GDM1 (cell line): ENCODE measurements at regions not wholly inside any gene's neighbourhood (a gene's known extent, or its start where the extent isn't known, plus 50 kb on each side); places are given as distances from the start of the nearest gene placed in this dataset.
"Not testable (repeated sequence)": the region's sequence is repeated elsewhere in the genome, so short reads cannot be mapped to it uniquely, and the experiment has no call there.

ENCODE experiments used
- DNase-seq: peaks from one replicate; lab custom pipeline; 2025; lab: John Stamatoyannopoulos, UW

GRCh38 chr18:35827275-35827902 lies 145.1 kb upstream of the RMP24 start:
- DNase-seq: no peak

- no peak for DNase-seq
Observed at GRCh38 chr18:35827903-35828275, 144.6 kb upstream of the RMP24 start.

GRCh38 chr18:35828591-35828990 lies 143.9 kb upstream of the RMP24 start:
- DNase-seq: no peak

- no peak for DNase-seq
Observed at GRCh38 chr18:35835366-35835765, 137.1 kb upstream of the RMP24 start.

GRCh38 chr18:35835833-35836232 lies 136.6 kb upstream of the RMP24 start:
- no peak for DNase-seq

GRCh38 chr18:35836932-35837331 lies 135.5 kb upstream of the RMP24 start:
- DNase-seq: no peak

- DNase-seq: no peak
Observed at GRCh38 chr18:35837922-35838496, 134.5 kb upstream of the RMP24 start.

- no peak for DNase-seq
Observed at GRCh38 chr18:35841283-35841682, 131.2 kb upstream of the RMP24 start.

- DNase-seq: no peak
Observed at GRCh38 chr18:35842536-35842935, 129.9 kb upstream of the RMP24 start.

GRCh38 chr18:35848321-35848720 lies 124.2 kb upstream of the RMP24 start:
- not testable (repeated sequence) for DNase-seq

- not testable (repeated sequence) for DNase-seq
Observed at GRCh38 chr18:35849241-35849640, 123.2 kb upstream of the RMP24 start.

GRCh38 chr18:35851286-35851970 lies 121.1 kb upstream of the RMP24 start:
- no peak for DNase-seq

- DNase-seq: no peak
Observed at GRCh38 chr18:35852786-35853185, 119.7 kb upstream of the RMP24 start.

GRCh38 chr18:35854095-35854494 lies 118.4 kb upstream of the RMP24 start:
- no peak for DNase-seq

- DNase-seq: no peak
Observed at GRCh38 chr18:35856178-35856577, 116.3 kb upstream of the RMP24 start.

- not testable (repeated sequence) for DNase-seq
Observed at GRCh38 chr18:35856721-35857120, 115.8 kb upstream of the RMP24 start.

GRCh38 chr18:35857581-35857980 lies 114.9 kb upstream of the RMP24 start:
- not testable (repeated sequence) for DNase-seq

GRCh38 chr18:35861367-35862118 lies 110.9 kb upstream of the RMP24 start:
- no peak for DNase-seq

- DNase-seq: peak; percentile 11
Observed at GRCh38 chr18:35862119-35862640, 110.3 kb upstream of the RMP24 start.

GRCh38 chr18:35864916-35865315 lies 107.6 kb upstream of the RMP24 start:
- DNase-seq: no peak

GRCh38 chr18:35868915-35869314 lies 103.6 kb upstream of the RMP24 start:
- DNase-seq: no peak

GRCh38 chr18:35871337-35871736 lies 101.1 kb upstream of the RMP24 start:
- DNase-seq: no peak

- no peak for DNase-seq
Observed at GRCh38 chr18:35875566-35875965, 96.9 kb upstream of the RMP24 start.
